ENCODE measurements at regions not wholly inside any gene's neighbourhood (a gene's known extent, or its start where the extent isn't known, plus 50 kb on each side); places are given as distances from the start of the nearest gene placed in this dataset.
A peak's percentile ranks its signal among the peaks of the same experiment; 100 is the strongest.

DNA sequence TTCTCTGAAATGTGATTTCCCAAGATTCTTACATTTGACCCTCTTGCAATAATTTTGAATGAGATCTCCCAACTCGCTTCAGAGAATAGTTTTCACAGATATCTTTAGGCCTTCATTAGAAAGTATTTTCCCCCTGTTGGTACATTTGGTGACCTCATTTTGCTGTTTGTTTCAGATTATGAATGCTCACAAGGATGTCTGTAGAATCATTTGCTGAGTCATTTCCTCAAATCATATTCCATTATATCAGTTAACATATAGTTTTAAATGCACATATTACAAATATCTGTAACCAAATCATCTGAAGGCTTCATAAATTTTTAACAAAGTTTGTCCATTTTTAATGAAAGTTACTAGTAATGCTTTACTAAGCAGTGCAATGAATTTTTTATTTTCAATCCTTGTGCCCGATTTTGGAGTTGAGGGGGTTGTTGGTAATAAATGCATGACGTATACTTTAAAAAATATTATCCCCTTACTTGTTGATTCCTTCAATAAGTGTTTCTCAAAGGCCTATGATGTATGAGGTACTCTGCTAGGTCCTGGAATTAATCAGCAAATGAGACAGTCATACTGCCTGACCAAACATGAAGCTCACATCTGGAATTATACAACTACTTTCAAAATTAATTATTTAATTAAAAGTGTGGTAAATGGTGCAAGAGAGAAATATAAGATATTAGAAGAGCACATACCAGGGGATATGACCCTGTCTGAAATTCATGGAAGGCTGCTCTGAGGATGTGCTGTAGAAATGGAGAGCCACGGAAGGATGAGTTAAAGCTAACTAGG is 126.9 kb upstream of the RAP1B start:
- DNase-seq (ENCODE audit: low read depth, low spot score) (no peak), ATAC-seq (no peak)
- H3K27me3 ChIP-seq (ENCODE audit: insufficient read depth, low read length) = no peaks in the 10 kb centered on the region
- peak overlapping the region; percentile 12 for H2AFZ ChIP-seq (ENCODE audit: low read depth, low read length, poor library complexity, severe bottlenecking)
- H3K27ac ChIP-seq (ENCODE audit: low read depth, low read length) = no peak overlapping the region
- no peak overlapping the region for H3K4me3 ChIP-seq (replicated peaks in 1 of 2; ENCODE audit: low read depth in 1 of 2, low read length in 2 of 2)
- intact Hi-C loops (cut with micrococcal nuclease) = no loop called here
- H3K4me2 ChIP-seq (ENCODE audit: low read length) = no peak overlapping the region
- RAD21 ChIA-PET (ENCODE audit: low non-redundant PET in 1 of 2, low total read pairs in 2 of 2, uncharacterized antibody in 2 of 2, unreplicated experiment in 2 of 2) = no interaction called here
- H3K9me2 ChIP-seq (ENCODE audit: insufficient read depth) = no peaks in the 10 kb centered on the region
- H3K4me1 ChIP-seq (ENCODE audit: control insufficient read depth in 1 of 2, insufficient read depth in 2 of 2, low read length in 2 of 2) = no peaks in the 10 kb centered on the region
- H3K9ac ChIP-seq (ENCODE audit: low read length) = no peak overlapping the region
- CTCF ChIA-PET = no interaction called here
- POLR2A ChIA-PET = no interaction called here
- BruUV-seq (replicated peaks) = no TSS peak
- H4K20me1 ChIP-seq (ENCODE audit: insufficient read depth) = no peaks in the 10 kb centered on the region
- no peaks in the 10 kb centered on the region for H3K79me2 ChIP-seq (ENCODE audit: insufficient read depth, low read length)
- H3K9me3 ChIP-seq (ENCODE audit: control insufficient read depth in 1 of 2, insufficient read depth in 1 of 2, low read depth in 1 of 2, low read length in 2 of 2) = no peaks in the 10 kb centered on the region
- TF ChIP-seq, protein P1, sequence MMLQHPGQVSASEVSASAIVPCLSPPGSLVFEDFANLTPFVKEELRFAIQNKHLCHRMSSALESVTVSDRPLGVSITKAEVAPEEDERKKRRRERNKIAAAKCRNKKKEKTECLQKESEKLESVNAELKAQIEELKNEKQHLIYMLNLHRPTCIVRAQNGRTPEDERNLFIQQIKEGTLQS (IDR thresholded peaks at IDR 0.05) = no peak
- TF ChIP-seq ZFX (IDR thresholded peaks at IDR 0.05) (no peak), ZNF274 (IDR thresholded peaks at IDR 0.05; ENCODE audit: low read depth, low read length) (no peak), RAD21 (IDR thresholded peaks at IDR 0.05; ENCODE audit: low read depth) (no peak), SRF (IDR thresholded peaks at IDR 0.05; ENCODE audit: low read depth) (no peak), POLR2A (IDR thresholded peaks at IDR 0.05; ENCODE audit: borderline replicate concordance, extremely low read depth, insufficient read depth, insufficient read length) (no peak), POLR2AphosphoS5 (IDR thresholded peaks at IDR 0.05; ENCODE audit: low read depth, low read length) (no peak), YY1 (IDR thresholded peaks at IDR 0.05; ENCODE audit: extremely low read depth, insufficient replicate concordance, low read depth, low read length) (no peak), SIN3A (IDR thresholded peaks at IDR 0.05; ENCODE audit: low read depth) (no peak), EZH2 (IDR thresholded peaks at IDR 0.05) (no peak), JUND (IDR thresholded peaks at IDR 0.05) (no peak), SP1 (IDR thresholded peaks at IDR 0.05; ENCODE audit: low read depth) (no peak), CBX3 (IDR thresholded peaks at IDR 0.05; ENCODE audit: low read depth) (no peak), FOSL1 (IDR thresholded peaks at IDR 0.05; ENCODE audit: low read depth) (no peak)
- TF ChIP-seq, protein P2, sequence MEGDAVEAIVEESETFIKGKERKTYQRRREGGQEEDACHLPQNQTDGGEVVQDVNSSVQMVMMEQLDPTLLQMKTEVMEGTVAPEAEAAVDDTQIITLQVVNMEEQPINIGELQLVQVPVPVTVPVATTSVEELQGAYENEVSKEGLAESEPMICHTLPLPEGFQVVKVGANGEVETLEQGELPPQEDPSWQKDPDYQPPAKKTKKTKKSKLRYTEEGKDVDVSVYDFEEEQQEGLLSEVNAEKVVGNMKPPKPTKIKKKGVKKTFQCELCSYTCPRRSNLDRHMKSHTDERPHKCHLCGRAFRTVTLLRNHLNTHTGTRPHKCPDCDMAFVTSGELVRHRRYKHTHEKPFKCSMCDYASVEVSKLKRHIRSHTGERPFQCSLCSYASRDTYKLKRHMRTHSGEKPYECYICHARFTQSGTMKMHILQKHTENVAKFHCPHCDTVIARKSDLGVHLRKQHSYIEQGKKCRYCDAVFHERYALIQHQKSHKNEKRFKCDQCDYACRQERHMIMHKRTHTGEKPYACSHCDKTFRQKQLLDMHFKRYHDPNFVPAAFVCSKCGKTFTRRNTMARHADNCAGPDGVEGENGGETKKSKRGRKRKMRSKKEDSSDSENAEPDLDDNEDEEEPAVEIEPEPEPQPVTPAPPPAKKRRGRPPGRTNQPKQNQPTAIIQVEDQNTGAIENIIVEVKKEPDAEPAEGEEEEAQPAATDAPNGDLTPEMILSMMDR (IDR thresholded peaks at IDR 0.05 in 2 of 3, conservative IDR thresholded peaks at IDR 0.05 in 1 of 3; ENCODE audit: borderline replicate concordance in 1 of 3, insufficient read depth in 1 of 3, low read depth in 2 of 3, low read length in 2 of 3) = no peak
- TF ChIP-seq, protein P3, sequence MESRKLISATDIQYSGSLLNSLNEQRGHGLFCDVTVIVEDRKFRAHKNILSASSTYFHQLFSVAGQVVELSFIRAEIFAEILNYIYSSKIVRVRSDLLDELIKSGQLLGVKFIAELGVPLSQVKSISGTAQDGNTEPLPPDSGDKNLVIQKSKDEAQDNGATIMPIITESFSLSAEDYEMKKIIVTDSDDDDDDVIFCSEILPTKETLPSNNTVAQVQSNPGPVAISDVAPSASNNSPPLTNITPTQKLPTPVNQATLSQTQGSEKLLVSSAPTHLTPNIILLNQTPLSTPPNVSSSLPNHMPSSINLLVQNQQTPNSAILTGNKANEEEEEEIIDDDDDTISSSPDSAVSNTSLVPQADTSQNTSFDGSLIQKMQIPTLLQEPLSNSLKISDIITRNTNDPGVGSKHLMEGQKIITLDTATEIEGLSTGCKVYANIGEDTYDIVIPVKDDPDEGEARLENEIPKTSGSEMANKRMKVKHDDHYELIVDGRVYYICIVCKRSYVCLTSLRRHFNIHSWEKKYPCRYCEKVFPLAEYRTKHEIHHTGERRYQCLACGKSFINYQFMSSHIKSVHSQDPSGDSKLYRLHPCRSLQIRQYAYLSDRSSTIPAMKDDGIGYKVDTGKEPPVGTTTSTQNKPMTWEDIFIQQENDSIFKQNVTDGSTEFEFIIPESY (IDR thresholded peaks at IDR 0.05; ENCODE audit: extremely low read depth, insufficient replicate concordance, low read length) = no peak
- TF ChIP-seq, protein P4, sequence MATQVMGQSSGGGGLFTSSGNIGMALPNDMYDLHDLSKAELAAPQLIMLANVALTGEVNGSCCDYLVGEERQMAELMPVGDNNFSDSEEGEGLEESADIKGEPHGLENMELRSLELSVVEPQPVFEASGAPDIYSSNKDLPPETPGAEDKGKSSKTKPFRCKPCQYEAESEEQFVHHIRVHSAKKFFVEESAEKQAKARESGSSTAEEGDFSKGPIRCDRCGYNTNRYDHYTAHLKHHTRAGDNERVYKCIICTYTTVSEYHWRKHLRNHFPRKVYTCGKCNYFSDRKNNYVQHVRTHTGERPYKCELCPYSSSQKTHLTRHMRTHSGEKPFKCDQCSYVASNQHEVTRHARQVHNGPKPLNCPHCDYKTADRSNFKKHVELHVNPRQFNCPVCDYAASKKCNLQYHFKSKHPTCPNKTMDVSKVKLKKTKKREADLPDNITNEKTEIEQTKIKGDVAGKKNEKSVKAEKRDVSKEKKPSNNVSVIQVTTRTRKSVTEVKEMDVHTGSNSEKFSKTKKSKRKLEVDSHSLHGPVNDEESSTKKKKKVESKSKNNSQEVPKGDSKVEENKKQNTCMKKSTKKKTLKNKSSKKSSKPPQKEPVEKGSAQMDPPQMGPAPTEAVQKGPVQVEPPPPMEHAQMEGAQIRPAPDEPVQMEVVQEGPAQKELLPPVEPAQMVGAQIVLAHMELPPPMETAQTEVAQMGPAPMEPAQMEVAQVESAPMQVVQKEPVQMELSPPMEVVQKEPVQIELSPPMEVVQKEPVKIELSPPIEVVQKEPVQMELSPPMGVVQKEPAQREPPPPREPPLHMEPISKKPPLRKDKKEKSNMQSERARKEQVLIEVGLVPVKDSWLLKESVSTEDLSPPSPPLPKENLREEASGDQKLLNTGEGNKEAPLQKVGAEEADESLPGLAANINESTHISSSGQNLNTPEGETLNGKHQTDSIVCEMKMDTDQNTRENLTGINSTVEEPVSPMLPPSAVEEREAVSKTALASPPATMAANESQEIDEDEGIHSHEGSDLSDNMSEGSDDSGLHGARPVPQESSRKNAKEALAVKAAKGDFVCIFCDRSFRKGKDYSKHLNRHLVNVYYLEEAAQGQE (IDR thresholded peaks at IDR 0.05; ENCODE audit: low read depth) = no peak
- no peaks in the 10 kb centered on the region for H3K36me3 ChIP-seq (ENCODE audit: control insufficient read depth in 1 of 2, insufficient read depth in 2 of 2, low read length in 2 of 2)
